Neural cell (in vitro differentiated cells): ENCODE measurements at regions not wholly inside any gene's neighbourhood (a gene's known extent, or its start where the extent isn't known, plus 50 kb on each side); places are given as distances from the start of the nearest gene placed in this dataset.

Experiments
- POLR2AphosphoS5 ChIP-seq: IDR thresholded peaks from 2 replicates; pipeline ENCODE4 v1.6.1; 2012
- REST ChIP-seq: IDR thresholded peaks from 2 replicates; pipeline ENCODE4 v1.6.1; 2012; ENCODE audit warnings: borderline replicate concordance
- TAF1 ChIP-seq: IDR thresholded peaks from 2 replicates; pipeline ENCODE4 v1.6.1; 2012; ENCODE audit warnings: low read depth
- TF ChIP-seq, protein P1 (sequence below): fragments of 450-650 bp; IDR thresholded peaks from 2 replicates; pipeline ENCODE4 v1.5.1; 2014; ENCODE audit warnings: antibody characterized with exemption, mild to moderate bottlenecking, moderate library complexity; ENCODE audit not compliant: poor library complexity, severe bottlenecking

DNA sequence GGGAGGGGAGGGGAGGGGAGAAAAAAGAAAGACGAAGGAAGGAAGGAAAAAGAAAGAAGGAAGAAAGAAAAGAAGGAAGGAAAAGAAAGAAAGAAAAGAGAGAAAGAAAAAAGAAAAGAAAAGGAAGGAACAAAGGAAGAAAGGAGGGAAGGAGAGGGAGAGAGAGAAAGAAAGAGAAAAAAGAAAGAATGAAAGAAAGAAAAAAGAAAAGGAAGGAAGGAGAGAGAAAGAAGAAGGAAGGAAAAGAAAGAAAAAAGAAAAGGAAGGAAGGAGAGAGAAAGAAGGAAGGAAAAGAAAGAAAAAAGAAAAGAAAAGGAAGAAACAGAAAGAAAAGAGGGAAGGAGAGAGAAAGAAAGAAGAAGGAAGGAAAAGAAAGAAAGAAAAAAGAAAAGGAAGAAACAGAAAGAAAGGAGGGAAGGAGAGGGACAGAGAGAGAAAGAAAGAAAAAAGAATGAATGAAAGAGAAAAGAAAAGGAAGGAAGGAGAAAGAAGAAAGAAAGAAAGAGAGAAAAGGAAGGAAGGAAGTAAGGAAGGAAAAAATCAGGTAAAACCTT, 225.3 kb downstream of the TPBG start:
- no peak for TF ChIP-seq POLR2AphosphoS5
- TF ChIP-seq, protein P1, sequence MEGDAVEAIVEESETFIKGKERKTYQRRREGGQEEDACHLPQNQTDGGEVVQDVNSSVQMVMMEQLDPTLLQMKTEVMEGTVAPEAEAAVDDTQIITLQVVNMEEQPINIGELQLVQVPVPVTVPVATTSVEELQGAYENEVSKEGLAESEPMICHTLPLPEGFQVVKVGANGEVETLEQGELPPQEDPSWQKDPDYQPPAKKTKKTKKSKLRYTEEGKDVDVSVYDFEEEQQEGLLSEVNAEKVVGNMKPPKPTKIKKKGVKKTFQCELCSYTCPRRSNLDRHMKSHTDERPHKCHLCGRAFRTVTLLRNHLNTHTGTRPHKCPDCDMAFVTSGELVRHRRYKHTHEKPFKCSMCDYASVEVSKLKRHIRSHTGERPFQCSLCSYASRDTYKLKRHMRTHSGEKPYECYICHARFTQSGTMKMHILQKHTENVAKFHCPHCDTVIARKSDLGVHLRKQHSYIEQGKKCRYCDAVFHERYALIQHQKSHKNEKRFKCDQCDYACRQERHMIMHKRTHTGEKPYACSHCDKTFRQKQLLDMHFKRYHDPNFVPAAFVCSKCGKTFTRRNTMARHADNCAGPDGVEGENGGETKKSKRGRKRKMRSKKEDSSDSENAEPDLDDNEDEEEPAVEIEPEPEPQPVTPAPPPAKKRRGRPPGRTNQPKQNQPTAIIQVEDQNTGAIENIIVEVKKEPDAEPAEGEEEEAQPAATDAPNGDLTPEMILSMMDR, result no peak
- TF ChIP-seq REST, result no peak
- no peak for TF ChIP-seq TAF1
